CD4-positive, CD25-positive, alpha-beta regulatory T cell (primary cell): ENCODE measurements at regions not wholly inside any gene's neighbourhood (a gene's known extent, or its start where the extent isn't known, plus 50 kb on each side); places are given as distances from the start of the nearest gene placed in this dataset.
"Not testable (repeated sequence)": the region's sequence is repeated elsewhere in the genome, so short reads cannot be mapped to it uniquely, and the experiment has no call there.

Experiments
- ATAC-seq, 2 donors: fragments of 150-1000 bp; cut with Tn5 transposase; one replicate each; pipeline ENCODE4 v1.10.0; 2021; ENCODE audit warnings: low read depth in 2 of 2, moderate number of reproducible peaks in 2 of 2, moderate library complexity in 1 of 2
- DNase-seq, 3 donors: peaks; one replicate each; pipeline versions ENCODE4 v3.0.0 to v3.0.0-alpha.2; 2012 to 2022; ENCODE audit warnings: mixed read lengths in 1 of 3
- H3K27ac ChIP-seq: one replicate; pipeline ENCODE4 v1.7.0; 2013; ENCODE audit warnings: mild to moderate bottlenecking, low read length; ENCODE audit not compliant: insufficient read depth, poor library complexity, severe bottlenecking
- H3K27me3 ChIP-seq: one replicate; pipeline ENCODE4 v1.7.0; 2013; ENCODE audit warnings: low read length; ENCODE audit not compliant: control insufficient read depth, insufficient read depth
- H3K36me3 ChIP-seq: one replicate; pipeline ENCODE4 v1.7.0; 2013; ENCODE audit warnings: mild to moderate bottlenecking, low read length, moderate library complexity; ENCODE audit not compliant: control insufficient read depth, insufficient read depth
- H3K4me1 ChIP-seq: 2 replicates; pipeline ENCODE4 v1.7.0; 2013; ENCODE audit warnings: mild to moderate bottlenecking, low read length; ENCODE audit not compliant: insufficient read depth, control insufficient read depth, poor library complexity, severe bottlenecking
- H3K4me3 ChIP-seq: one replicate; pipeline ENCODE4 v1.7.0; 2013; ENCODE audit warnings: low read depth, mild to moderate bottlenecking, low read length, moderate library complexity
- H3K9me3 ChIP-seq, 2 experiments: 1 replicate in 1 of 2; 2 replicates in 1 of 2; pipeline ENCODE4 v1.7.0; 2013; ENCODE audit warnings: low read length in 2 of 2, mild to moderate bottlenecking in 1 of 2, moderate library complexity in 1 of 2; ENCODE audit not compliant: control insufficient read depth in 2 of 2
- H3K27ac Mint-ChIP-seq, 3 donors: one replicate each; pipeline ENCODE4 v1.8.0; 2020 to 2022; ENCODE audit warnings: mild to moderate bottlenecking in 3 of 3, mixed read lengths in 3 of 3, moderate library complexity in 2 of 3
- H3K27me3 Mint-ChIP-seq: one replicate; pipeline ENCODE4 v1.8.0; 2022; ENCODE audit warnings: mild to moderate bottlenecking, mixed read lengths
- H3K36me3 Mint-ChIP-seq: one replicate; pipeline ENCODE4 v1.8.0; 2020; ENCODE audit warnings: mixed read lengths
- H3K4me1 Mint-ChIP-seq, 4 donors: one replicate each; pipeline ENCODE4 v1.8.0; 2020 to 2022; ENCODE audit warnings: mixed read lengths in 4 of 4, mild to moderate bottlenecking in 1 of 4
- H3K4me3 Mint-ChIP-seq, 4 donors: one replicate each; pipeline ENCODE4 v1.8.0; 2020 to 2022; ENCODE audit warnings: mild to moderate bottlenecking in 4 of 4, mixed read lengths in 4 of 4, moderate library complexity in 3 of 4
- H3K9me3 Mint-ChIP-seq, 7 donors: one replicate each; pipeline ENCODE4 v1.8.0; 2020 to 2022; ENCODE audit warnings: mixed read lengths in 7 of 7, mild to moderate bottlenecking in 3 of 7, moderate library complexity in 2 of 7

GRCh38 chr10:22158426-22158825 lies 59.4 kb downstream of the EBLN1 start:
- DNase-seq (no peak), ATAC-seq (no peak)
- no peak overlapping the region for H3K4me3 Mint-ChIP-seq
- Histone ChIP-seq H3K4me3 (no peak overlapping the region), H3K27ac (no peak overlapping the region), H3K9me3 (no peaks in the 10 kb centered on the region), H3K36me3 (no peaks in the 10 kb centered on the region), H3K27me3 (no peaks in the 10 kb centered on the region), H3K4me1 (peaks cover 6% of the 10 kb centered on the region)
- H3K9me3 Mint-ChIP-seq = peaks cover 0 to 8% (median 2%) of the 10 kb centered on the region in 7 donors
- peaks cover 5% of the 10 kb centered on the region for H3K27me3 Mint-ChIP-seq
- no peaks in the 10 kb centered on the region for H3K36me3 Mint-ChIP-seq
- H3K27ac Mint-ChIP-seq = no peak overlapping the region
- peaks cover 0 to 16% (median 4%) of the 10 kb centered on the region in 4 donors for H3K4me1 Mint-ChIP-seq

- H3K36me3 ChIP-seq = no peaks in the 10 kb centered on the region
- H3K27me3 ChIP-seq = no peaks in the 10 kb centered on the region
- no peak for DNase-seq
- Mint-ChIP-seq H3K4me1 (peaks cover 0 to 16% (median 4%) of the 10 kb centered on the region in 4 donors), H3K27me3 (peaks cover 5% of the 10 kb centered on the region), H3K36me3 (peaks cover 2% of the 10 kb centered on the region), H3K4me3 (no peak overlapping the region), H3K27ac (no peak overlapping the region), H3K9me3 (peaks cover 0 to 4% (median 2%) of the 10 kb centered on the region in 7 donors)
- H3K9me3 ChIP-seq = no peaks in the 10 kb centered on the region
- H3K4me3 ChIP-seq = no peak overlapping the region
- no peak for ATAC-seq
- H3K4me1 ChIP-seq = peaks cover 6% of the 10 kb centered on the region
- no peak overlapping the region for H3K27ac ChIP-seq
Observed at GRCh38 chr10:22156750-22157149, 61.1 kb downstream of the EBLN1 start.

GRCh38 chr10:22152403-22152802 lies 65.4 kb downstream of the EBLN1 start:
- H3K4me3 Mint-ChIP-seq = no peak overlapping the region
- Histone ChIP-seq H3K36me3 (no peaks in the 10 kb centered on the region), H3K27me3 (no peaks in the 10 kb centered on the region), H3K27ac (no peak overlapping the region), H3K4me1 (no peaks in the 10 kb centered on the region), H3K9me3 (peaks cover 0 to 11% of the 10 kb centered on the region in 2 experiments), H3K4me3 (no peak overlapping the region)
- H3K27ac Mint-ChIP-seq = no peak overlapping the region
- peaks cover 7% of the 10 kb centered on the region for H3K27me3 Mint-ChIP-seq
- ATAC-seq = no peak
- no peaks in the 10 kb centered on the region for H3K4me1 Mint-ChIP-seq
- no peak for DNase-seq
- H3K36me3 Mint-ChIP-seq = peaks cover 5% of the 10 kb centered on the region
- peaks cover 0 to 13% (median 6%) of the 10 kb centered on the region in 7 donors for H3K9me3 Mint-ChIP-seq

GRCh38 chr10:22150842-22151241 lies 67.0 kb downstream of the EBLN1 start:
- DNase-seq (no peak), ATAC-seq (no peak)
- Histone ChIP-seq H3K36me3 (no peaks in the 10 kb centered on the region), H3K4me3 (no peak overlapping the region), H3K27ac (no peak overlapping the region), H3K9me3 (peaks cover 0 to 11% of the 10 kb centered on the region in 2 experiments), H3K4me1 (no peaks in the 10 kb centered on the region), H3K27me3 (no peaks in the 10 kb centered on the region)
- H3K27ac Mint-ChIP-seq = no peak overlapping the region
- no peaks in the 10 kb centered on the region for H3K4me1 Mint-ChIP-seq
- peaks cover 0 to 13% (median 10%) of the 10 kb centered on the region in 7 donors for H3K9me3 Mint-ChIP-seq
- no peak overlapping the region for H3K4me3 Mint-ChIP-seq
- peaks cover 7% of the 10 kb centered on the region for H3K27me3 Mint-ChIP-seq
- peaks cover 5% of the 10 kb centered on the region for H3K36me3 Mint-ChIP-seq

DNA sequence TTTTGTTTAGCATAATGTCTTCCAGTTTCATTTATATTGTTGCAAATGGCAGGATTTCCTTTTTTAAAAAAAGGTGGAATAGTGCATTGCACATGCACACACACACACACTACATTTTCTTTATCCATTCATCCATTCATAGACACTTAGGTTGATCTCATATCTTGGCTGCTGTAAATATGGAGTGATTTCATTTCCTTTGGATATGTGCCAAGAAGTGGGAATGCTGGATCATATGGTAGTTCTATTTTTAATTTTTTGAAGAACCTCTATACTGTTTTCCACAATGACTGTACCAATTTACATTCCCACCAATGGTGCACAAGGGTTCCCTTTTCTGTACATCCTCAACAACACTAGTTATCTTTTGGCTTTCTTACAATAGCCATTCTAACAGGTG lies 68.9 kb downstream of the EBLN1 start:
- Mint-ChIP-seq H3K27ac (no peak overlapping the region), H3K9me3 (peaks cover 0 to 13% (median 10%) of the 10 kb centered on the region in 7 donors), H3K4me1 (no peaks in the 10 kb centered on the region), H3K4me3 (no peak overlapping the region), H3K36me3 (peaks cover 5% of the 10 kb centered on the region), H3K27me3 (peaks cover 7% of the 10 kb centered on the region)
- Histone ChIP-seq H3K4me1 (no peaks in the 10 kb centered on the region), H3K36me3 (no peaks in the 10 kb centered on the region), H3K27me3 (no peaks in the 10 kb centered on the region), H3K27ac (no peak overlapping the region), H3K4me3 (no peak overlapping the region), H3K9me3 (peaks cover 0 to 11% of the 10 kb centered on the region in 2 experiments)
- no peak for DNase-seq
- ATAC-seq = no peak

DNA sequence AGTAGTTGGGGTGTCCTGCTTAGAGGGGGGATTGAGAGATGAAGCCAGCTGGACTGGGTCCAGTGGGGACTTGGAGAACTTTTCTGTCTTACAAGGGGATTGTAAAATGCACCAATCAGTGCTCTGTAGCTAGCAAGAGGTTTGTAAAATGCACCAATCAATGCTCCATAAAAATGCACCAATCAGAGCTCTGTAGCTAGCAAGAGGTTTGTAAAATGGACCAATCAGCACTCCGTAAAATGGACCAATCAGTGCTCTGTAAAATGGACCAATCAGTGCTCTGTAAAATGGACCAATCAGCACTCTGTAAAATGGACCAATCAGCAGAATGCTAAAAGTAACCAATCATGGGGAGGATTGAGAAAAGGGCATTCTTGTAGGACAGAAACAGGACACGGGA lies 71.9 kb downstream of the EBLN1 start:
- H3K4me3 ChIP-seq, H3K4me1 ChIP-seq, H3K36me3 Mint-ChIP-seq, DNase-seq, H3K4me3 Mint-ChIP-seq, H3K27ac ChIP-seq, ATAC-seq, H3K27me3 ChIP-seq, H3K4me1 Mint-ChIP-seq, H3K27me3 Mint-ChIP-seq, H3K9me3 Mint-ChIP-seq, H3K36me3 ChIP-seq, H3K9me3 ChIP-seq, H3K27ac Mint-ChIP-seq: not testable (repeated sequence)

DNA sequence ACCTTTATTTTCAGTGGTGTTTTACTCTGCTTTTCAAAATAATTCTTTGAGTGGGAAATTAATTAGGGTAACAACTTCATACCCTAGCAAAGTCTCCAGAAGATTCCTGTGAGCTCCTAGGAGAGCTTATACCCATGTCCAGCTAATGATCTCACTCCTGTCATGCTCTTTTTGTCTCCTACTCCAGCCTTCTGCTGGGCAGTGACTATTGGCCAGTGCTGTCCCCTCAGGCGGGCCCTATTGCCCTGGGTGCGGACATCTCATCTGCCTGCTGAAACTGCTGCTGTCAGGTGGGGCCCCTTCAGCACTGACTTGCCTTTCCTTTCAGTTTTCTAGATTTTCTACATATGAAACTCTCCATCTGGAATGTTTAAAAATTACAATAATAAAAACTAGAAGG lies 80.3 kb downstream of the EBLN1 start:
- Mint-ChIP-seq H3K27ac (no peak overlapping the region), H3K4me1 (peaks cover 0 to 7% (median 3%) of the 10 kb centered on the region in 4 donors), H3K27me3 (peaks cover 15% of the 10 kb centered on the region), H3K9me3 (peaks cover 0 to 6% (median 0%) of the 10 kb centered on the region in 7 donors), H3K36me3 (no peaks in the 10 kb centered on the region), H3K4me3 (no peak overlapping the region)
- DNase-seq (no peak), ATAC-seq (no peak)
- Histone ChIP-seq H3K36me3 (no peaks in the 10 kb centered on the region), H3K4me1 (peaks cover 3% of the 10 kb centered on the region), H3K27ac (no peak overlapping the region), H3K4me3 (no peak overlapping the region), H3K9me3 (no peaks in the 10 kb centered on the region), H3K27me3 (peaks cover 4% of the 10 kb centered on the region)

DNA sequence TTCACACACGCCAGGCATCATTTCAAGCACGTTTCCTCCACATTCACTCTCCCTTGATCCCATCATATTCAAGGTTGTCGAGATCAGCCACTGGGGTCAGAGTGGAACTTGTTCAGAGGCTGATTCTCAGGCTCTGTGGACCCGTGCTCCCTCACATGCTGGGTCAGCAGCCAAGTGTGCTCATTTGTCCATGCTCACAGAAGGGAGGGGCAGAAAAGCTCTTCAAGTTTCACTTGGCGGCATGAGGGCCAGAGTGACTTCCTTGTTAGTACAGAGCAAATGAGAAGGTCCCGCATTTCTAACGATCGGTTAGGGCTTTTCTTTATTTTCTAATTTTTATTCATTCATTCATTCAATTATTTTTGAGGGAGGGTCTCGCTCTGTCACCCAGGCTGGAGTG lies 82.2 kb downstream of the EBLN1 start:
- Mint-ChIP-seq H3K9me3 (no peaks in the 10 kb centered on the region), H3K27ac (no peak overlapping the region), H3K4me1 (peaks cover 0 to 7% (median 3%) of the 10 kb centered on the region in 4 donors), H3K4me3 (no peak overlapping the region), H3K36me3 (no peaks in the 10 kb centered on the region), H3K27me3 (peaks cover 15% of the 10 kb centered on the region)
- Histone ChIP-seq H3K27me3 (peaks cover 4% of the 10 kb centered on the region), H3K36me3 (no peaks in the 10 kb centered on the region), H3K27ac (no peak overlapping the region), H3K9me3 (no peaks in the 10 kb centered on the region), H3K4me1 (peaks cover 3% of the 10 kb centered on the region), H3K4me3 (no peak overlapping the region)
- ATAC-seq = no peak
- DNase-seq = no peak
